ENCODE measurements at regions not wholly inside any gene's neighbourhood (a gene's known extent, or its start where the extent isn't known, plus 50 kb on each side); places are given as distances from the start of the nearest gene placed in this dataset.

DNA sequence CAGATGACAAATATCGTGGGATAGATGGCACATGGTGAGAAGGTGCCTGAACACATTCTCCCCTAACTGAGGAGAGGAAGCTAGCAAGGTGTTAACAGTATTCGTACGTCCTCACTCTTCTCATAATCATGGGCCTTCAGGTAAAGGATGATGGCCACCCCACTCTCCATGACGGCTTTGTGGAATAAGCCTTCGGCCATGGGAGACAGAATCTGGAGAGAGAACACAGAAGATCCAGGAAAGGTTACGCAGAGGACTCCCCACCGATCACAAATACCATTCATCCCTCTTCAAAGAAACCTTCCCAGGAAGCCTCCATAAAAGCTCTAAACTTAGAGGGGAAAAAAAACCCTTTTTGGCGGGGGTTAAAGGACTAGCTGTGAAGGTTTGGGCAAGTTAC lies 189.9 kb downstream of the BCR start:
- Histone ChIP-seq H3K27me3 (ENCODE audit: control insufficient read depth, insufficient read depth, low read length) (peaks cover 12% of the 10 kb centered on the region), H3K4me3 (ENCODE audit: low read depth, low read length) (no peak overlapping the region), H3K36me3 (ENCODE audit: control insufficient read depth, insufficient read depth, low read length) (no peaks in the 10 kb centered on the region)
- TF ChIP-seq, protein P1, sequence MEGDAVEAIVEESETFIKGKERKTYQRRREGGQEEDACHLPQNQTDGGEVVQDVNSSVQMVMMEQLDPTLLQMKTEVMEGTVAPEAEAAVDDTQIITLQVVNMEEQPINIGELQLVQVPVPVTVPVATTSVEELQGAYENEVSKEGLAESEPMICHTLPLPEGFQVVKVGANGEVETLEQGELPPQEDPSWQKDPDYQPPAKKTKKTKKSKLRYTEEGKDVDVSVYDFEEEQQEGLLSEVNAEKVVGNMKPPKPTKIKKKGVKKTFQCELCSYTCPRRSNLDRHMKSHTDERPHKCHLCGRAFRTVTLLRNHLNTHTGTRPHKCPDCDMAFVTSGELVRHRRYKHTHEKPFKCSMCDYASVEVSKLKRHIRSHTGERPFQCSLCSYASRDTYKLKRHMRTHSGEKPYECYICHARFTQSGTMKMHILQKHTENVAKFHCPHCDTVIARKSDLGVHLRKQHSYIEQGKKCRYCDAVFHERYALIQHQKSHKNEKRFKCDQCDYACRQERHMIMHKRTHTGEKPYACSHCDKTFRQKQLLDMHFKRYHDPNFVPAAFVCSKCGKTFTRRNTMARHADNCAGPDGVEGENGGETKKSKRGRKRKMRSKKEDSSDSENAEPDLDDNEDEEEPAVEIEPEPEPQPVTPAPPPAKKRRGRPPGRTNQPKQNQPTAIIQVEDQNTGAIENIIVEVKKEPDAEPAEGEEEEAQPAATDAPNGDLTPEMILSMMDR (IDR thresholded peaks at IDR 0.05; ENCODE audit: insufficient read depth, low read length, poor library complexity, severe bottlenecking) = no peak
- no peak for DNase-seq (ENCODE audit: low read depth)

DNA sequence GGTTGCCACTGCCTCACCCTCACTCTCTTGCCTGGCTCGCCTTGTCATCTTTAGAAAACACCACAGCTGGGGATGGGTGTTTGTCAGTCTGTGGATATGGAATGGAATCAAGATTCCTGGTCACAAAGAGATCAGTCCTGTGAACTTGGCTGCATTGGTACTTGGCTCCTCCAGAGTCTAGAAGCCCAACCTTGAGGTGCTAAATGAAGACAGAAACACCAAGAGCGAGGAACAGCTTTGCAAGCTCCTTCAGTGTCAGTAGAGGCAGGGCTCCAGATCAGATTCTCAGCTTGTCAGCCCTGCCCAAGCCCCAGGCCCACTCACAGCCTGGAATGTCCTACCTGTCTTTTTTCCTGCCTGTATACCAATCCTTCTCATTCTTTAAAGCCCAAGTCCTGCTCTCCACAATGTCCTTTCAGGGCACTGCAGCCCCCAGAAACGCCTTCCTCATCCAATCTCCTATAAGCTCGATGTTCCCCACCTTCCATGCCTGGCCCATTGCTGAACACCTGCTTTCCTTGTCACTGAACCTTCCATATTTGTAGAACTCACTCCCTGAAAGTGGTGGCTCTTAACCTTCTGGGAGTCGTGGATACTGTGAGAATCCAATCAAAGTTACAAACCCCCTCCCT lies 188.9 kb downstream of the BCR start:
- Histone ChIP-seq H3K4me3 (ENCODE audit: low read depth, low read length) (no peak overlapping the region), H3K36me3 (ENCODE audit: control insufficient read depth, insufficient read depth, low read length) (no peaks in the 10 kb centered on the region), H3K27me3 (ENCODE audit: control insufficient read depth, insufficient read depth, low read length) (peaks cover 12% of the 10 kb centered on the region)
- TF ChIP-seq, protein P1 (IDR thresholded peaks at IDR 0.05; ENCODE audit: insufficient read depth, low read length, poor library complexity, severe bottlenecking) = no peak
- DNase-seq (ENCODE audit: low read depth) = no peak

All from kidney epithelial cell (primary cell).